SK-N-SH treated with all-trans-retinoic acid at 6 μM for 48 hours (cell line): ENCODE measurements at regions not wholly inside any gene's neighbourhood (a gene's known extent, or its start where the extent isn't known, plus 50 kb on each side); places are given as distances from the start of the nearest gene placed in this dataset.

Source experiments
- ATAC-seq: fragments of 200-7000 bp; cut with Tn5 transposase; 3 replicates; pipeline ENCODE4 v1.9.1; 2020; ENCODE audit warnings: mild to moderate bottlenecking, moderate library complexity
- ARNTL ChIP-seq: fragments of 450-650 bp; formaldehyde crosslinking; IDR thresholded peaks from 2 replicates; pipeline ENCODE4 v1.5.0; 2020; ENCODE audit warnings: low read depth, mild to moderate bottlenecking, moderate library complexity, borderline replicate concordance
- BACH2 ChIP-seq: fragments of 250-450 bp; sonication (Bioruptor Pico); IDR thresholded peaks from 2 replicates; pipeline ENCODE4 v1.9.0; 2021; ENCODE audit warnings: mild to moderate bottlenecking, borderline replicate concordance
- CSDC2 ChIP-seq: fragments of 250-450 bp; sonication (Bioruptor Pico); IDR thresholded peaks from 2 replicates; pipeline ENCODE4 v1.5.0; 2020; ENCODE audit warnings: mild to moderate bottlenecking, moderate library complexity
- ESRRG ChIP-seq: fragments of 250-450 bp; sonication (Bioruptor Pico); IDR thresholded peaks from 2 replicates; pipeline ENCODE4 v1.6.1; 2021; ENCODE audit warnings: mild to moderate bottlenecking
- GLIS3 ChIP-seq: fragments of 250-450 bp; sonication (Bioruptor Pico); IDR thresholded peaks from 2 replicates; pipeline ENCODE4 v1.5.0; 2020; ENCODE audit warnings: mild to moderate bottlenecking, moderate library complexity
- ISL1 ChIP-seq: fragments of 250-450 bp; sonication (Bioruptor Pico); IDR thresholded peaks from 2 replicates; pipeline ENCODE4 v2.1.2; 2022; ENCODE audit warnings: mild to moderate bottlenecking, moderate library complexity
- OSR1 ChIP-seq: fragments of 250-450 bp; sonication (Bioruptor Pico); IDR thresholded peaks from 2 replicates; pipeline ENCODE4 v1.8.0; 2022; ENCODE audit warnings: moderate library complexity, mild to moderate bottlenecking, inconsistent platforms
- PPARA ChIP-seq: fragments of 250-450 bp; sonication (Bioruptor Pico); IDR thresholded peaks from 2 replicates; pipeline ENCODE4 v1.5.0; 2020; ENCODE audit warnings: mild to moderate bottlenecking, borderline replicate concordance
- RARB ChIP-seq: fragments of 250-450 bp; sonication (Bioruptor Pico); IDR thresholded peaks from 2 replicates; pipeline ENCODE4 v1.8.0; 2021; ENCODE audit warnings: mild to moderate bottlenecking, moderate library complexity
- SNAI2 ChIP-seq: fragments of 250-450 bp; sonication (Bioruptor Pico); IDR thresholded peaks from 2 replicates; pipeline ENCODE4 v1.5.0; 2020; ENCODE audit warnings: mild to moderate bottlenecking, moderate library complexity
- TCF4 ChIP-seq: fragments of 250-450 bp; sonication (Bioruptor Pico); IDR thresholded peaks from 2 replicates; pipeline ENCODE4 v1.8.0; 2021; ENCODE audit warnings: mild to moderate bottlenecking, moderate library complexity, borderline replicate concordance
- TOX ChIP-seq: fragments of 250-450 bp; sonication (Bioruptor Pico); IDR thresholded peaks from 2 replicates; pipeline ENCODE4 v1.8.0; 2021; ENCODE audit warnings: mild to moderate bottlenecking, moderate library complexity, borderline replicate concordance
- TSHZ2 ChIP-seq: fragments of 250-450 bp; sonication (Bioruptor Pico); IDR thresholded peaks from 2 replicates; pipeline ENCODE4 v1.5.0; 2020; ENCODE audit warnings: mild to moderate bottlenecking, moderate library complexity
- ZC3H10 ChIP-seq: fragments of 250-450 bp; sonication (Bioruptor Pico); IDR thresholded peaks from 2 replicates; pipeline ENCODE4 v1.5.1; 2021; ENCODE audit warnings: mild to moderate bottlenecking, moderate library complexity
- ZFP3 ChIP-seq: fragments of 250-450 bp; sonication (Bioruptor Pico); IDR thresholded peaks from 2 replicates; pipeline ENCODE4 v1.5.0; 2020; ENCODE audit warnings: mild to moderate bottlenecking, moderate library complexity
- ZFP30 ChIP-seq: fragments of 450-650 bp; formaldehyde crosslinking; IDR thresholded peaks from 2 replicates; pipeline ENCODE4 v1.5.0; 2022; ENCODE audit warnings: mild to moderate bottlenecking, moderate library complexity
- ZNF565 ChIP-seq: fragments of 450-650 bp; formaldehyde crosslinking; conservative IDR thresholded peaks from 2 replicates; pipeline ENCODE4 v1.5.0; 2020; ENCODE audit warnings: low read depth, mild to moderate bottlenecking, moderate library complexity
- ZNF70 ChIP-seq: fragments of 450-650 bp; formaldehyde crosslinking; IDR thresholded peaks from 2 replicates; pipeline ENCODE4 v1.5.0; 2020; ENCODE audit warnings: mild to moderate bottlenecking, moderate library complexity
- ZNF8 ChIP-seq: fragments of 450-650 bp; formaldehyde crosslinking; IDR thresholded peaks from 2 replicates; pipeline ENCODE4 v1.5.0; 2020; ENCODE audit warnings: mild to moderate bottlenecking, moderate library complexity
- TF ChIP-seq, protein P1 (sequence below): fragments of 250-450 bp; sonication (Bioruptor Pico); IDR thresholded peaks from 2 replicates; pipeline ENCODE4 v1.5.1; 2021; ENCODE audit warnings: mild to moderate bottlenecking, moderate library complexity
- TF ChIP-seq, protein P2 (sequence below): fragments of 250-450 bp; sonication (Bioruptor Pico); IDR thresholded peaks from 2 replicates; pipeline ENCODE4 v1.8.0; 2021; ENCODE audit warnings: low read depth, mild to moderate bottlenecking, moderate library complexity, borderline replicate concordance
- TF ChIP-seq, protein P3 (sequence below): fragments of 250-450 bp; sonication (Bioruptor Pico); IDR thresholded peaks from 2 replicates; pipeline ENCODE4 v1.8.0; 2020; ENCODE audit warnings: mild to moderate bottlenecking, moderate library complexity, borderline replicate concordance

GRCh38 chr4:23028875-23029274, 336.1 kb downstream of the GBA3 start:
- no peak for ATAC-seq
- no peak for TF ChIP-seq ESRRG (CRISPR knock-in tag)
- no peak for TF ChIP-seq GLIS3 (CRISPR knock-in tag)
- no peak for TF ChIP-seq ZC3H10 (CRISPR knock-in tag)
- TF ChIP-seq, protein P1, sequence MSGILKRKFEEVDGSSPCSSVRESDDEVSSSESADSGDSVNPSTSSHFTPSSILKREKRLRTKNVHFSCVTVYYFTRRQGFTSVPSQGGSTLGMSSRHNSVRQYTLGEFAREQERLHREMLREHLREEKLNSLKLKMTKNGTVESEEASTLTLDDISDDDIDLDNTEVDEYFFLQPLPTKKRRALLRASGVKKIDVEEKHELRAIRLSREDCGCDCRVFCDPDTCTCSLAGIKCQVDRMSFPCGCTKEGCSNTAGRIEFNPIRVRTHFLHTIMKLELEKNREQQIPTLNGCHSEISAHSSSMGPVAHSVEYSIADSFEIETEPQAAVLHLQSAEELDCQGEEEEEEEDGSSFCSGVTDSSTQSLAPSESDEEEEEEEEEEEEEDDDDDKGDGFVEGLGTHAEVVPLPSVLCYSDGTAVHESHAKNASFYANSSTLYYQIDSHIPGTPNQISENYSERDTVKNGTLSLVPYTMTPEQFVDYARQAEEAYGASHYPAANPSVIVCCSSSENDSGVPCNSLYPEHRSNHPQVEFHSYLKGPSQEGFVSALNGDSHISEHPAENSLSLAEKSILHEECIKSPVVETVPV = no peak
- TF ChIP-seq BACH2 (CRISPR knock-in tag) = no peak
- no peak for TF ChIP-seq ISL1 (CRISPR knock-in tag)
- TF ChIP-seq CSDC2 = no peak
- TF ChIP-seq ZNF8 (CRISPR knock-in tag) = no peak
- no peak for TF ChIP-seq TOX
- TF ChIP-seq ZFP30 (CRISPR knock-in tag) = no peak
- TF ChIP-seq, protein P2, sequence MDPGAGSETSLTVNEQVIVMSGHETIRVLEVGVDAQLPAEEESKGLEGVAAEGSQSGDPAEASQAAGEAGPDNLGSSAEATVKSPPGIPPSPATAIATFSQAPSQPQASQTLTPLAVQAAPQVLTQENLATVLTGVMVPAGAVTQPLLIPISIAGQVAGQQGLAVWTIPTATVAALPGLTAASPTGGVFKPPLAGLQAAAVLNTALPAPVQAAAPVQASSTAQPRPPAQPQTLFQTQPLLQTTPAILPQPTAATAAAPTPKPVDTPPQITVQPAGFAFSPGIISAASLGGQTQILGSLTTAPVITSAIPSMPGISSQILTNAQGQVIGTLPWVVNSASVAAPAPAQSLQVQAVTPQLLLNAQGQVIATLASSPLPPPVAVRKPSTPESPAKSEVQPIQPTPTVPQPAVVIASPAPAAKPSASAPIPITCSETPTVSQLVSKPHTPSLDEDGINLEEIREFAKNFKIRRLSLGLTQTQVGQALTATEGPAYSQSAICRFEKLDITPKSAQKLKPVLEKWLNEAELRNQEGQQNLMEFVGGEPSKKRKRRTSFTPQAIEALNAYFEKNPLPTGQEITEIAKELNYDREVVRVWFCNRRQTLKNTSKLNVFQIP (CRISPR knock-in tag) = no peak

DNA sequence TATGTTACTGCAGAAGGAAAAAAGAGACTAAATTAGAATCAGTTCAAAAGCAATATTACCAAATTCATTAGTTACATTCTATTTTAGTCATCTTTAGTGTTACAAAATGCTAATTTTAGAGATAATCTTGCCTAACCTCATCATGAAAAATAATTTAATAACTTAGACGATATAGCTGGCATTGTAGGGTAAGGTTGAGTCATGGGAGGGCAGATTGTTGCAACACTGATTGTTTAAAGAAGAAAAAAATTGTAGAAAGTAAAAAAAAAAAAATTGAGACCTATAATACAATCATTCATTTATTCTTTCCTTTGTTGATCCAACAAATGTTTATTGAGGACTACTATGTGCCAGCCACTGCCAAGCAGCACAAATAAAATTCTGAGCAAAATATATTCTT, 330.9 kb downstream of the GBA3 start:
- ATAC-seq = no peak
- TF ChIP-seq, protein P1 = no peak
- TF ChIP-seq TCF4 (CRISPR knock-in tag) (no peak), TSHZ2 (CRISPR knock-in tag) (no peak), TOX (no peak), ZNF70 (CRISPR knock-in tag) (no peak), ZC3H10 (CRISPR knock-in tag) (no peak)

DNA sequence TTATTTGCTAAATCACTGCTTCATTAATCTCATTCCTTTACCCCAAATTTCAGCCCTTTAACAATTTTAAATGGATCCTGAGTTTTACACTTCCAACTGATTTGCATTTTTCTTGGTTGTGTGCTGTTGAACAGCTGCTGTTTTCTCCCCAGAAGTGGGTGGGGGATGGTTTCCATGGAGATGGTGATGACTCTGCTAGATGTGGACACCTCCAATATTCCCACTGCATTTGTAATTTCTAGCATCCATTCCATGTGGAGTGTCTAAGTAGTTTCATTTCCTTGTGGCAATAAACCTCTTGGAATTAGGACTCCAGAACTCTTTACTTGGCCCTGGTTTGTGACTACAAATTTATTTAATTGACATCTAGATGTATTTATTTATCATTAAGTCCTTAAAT, 330.4 kb downstream of the GBA3 start:
- no peak for ATAC-seq
- TF ChIP-seq ZNF70 (CRISPR knock-in tag) = no peak
- no peak for TF ChIP-seq PPARA (CRISPR knock-in tag)
- TF ChIP-seq ISL1 (CRISPR knock-in tag) = no peak
- TF ChIP-seq RARB (CRISPR knock-in tag) = no peak
- no peak for TF ChIP-seq TOX
- no peak for TF ChIP-seq SNAI2
- TF ChIP-seq TCF4 (CRISPR knock-in tag) = no peak
- TF ChIP-seq, protein P1 = no peak
- no peak for TF ChIP-seq ZNF8 (CRISPR knock-in tag)

DNA sequence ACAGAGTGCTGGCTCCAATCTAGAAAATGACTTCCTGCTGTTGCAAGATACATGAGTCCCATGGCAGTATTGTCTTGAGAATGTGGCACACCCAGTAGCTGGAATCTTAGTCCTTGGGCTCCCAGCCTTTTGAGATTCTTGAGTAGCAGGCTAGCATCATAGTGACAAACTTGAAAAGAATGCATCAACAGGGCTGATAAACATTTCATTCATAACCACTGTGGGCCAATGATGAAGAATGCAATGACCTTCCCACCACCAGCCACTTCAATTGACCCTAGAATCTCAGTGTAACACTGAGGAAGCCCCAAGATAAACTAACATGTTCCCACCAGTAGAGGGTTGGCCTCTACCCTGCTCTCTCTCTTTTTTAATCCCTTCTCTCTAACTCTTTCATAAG, 329.3 kb downstream of the GBA3 start:
- ATAC-seq = no peak
- no peak for TF ChIP-seq ZNF565
- no peak for TF ChIP-seq OSR1 (CRISPR knock-in tag)
- no peak for TF ChIP-seq ZFP3
- TF ChIP-seq RARB (CRISPR knock-in tag) = no peak
- TF ChIP-seq PPARA (CRISPR knock-in tag) = no peak
- TF ChIP-seq ISL1 (CRISPR knock-in tag) = no peak
- TF ChIP-seq GLIS3 (CRISPR knock-in tag) = no peak
- TF ChIP-seq TOX = no peak
- TF ChIP-seq BACH2 (CRISPR knock-in tag) = no peak
- no peak for TF ChIP-seq SNAI2
- TF ChIP-seq, protein P1 = no peak
- TF ChIP-seq CSDC2 = no peak
- TF ChIP-seq, protein P3, sequence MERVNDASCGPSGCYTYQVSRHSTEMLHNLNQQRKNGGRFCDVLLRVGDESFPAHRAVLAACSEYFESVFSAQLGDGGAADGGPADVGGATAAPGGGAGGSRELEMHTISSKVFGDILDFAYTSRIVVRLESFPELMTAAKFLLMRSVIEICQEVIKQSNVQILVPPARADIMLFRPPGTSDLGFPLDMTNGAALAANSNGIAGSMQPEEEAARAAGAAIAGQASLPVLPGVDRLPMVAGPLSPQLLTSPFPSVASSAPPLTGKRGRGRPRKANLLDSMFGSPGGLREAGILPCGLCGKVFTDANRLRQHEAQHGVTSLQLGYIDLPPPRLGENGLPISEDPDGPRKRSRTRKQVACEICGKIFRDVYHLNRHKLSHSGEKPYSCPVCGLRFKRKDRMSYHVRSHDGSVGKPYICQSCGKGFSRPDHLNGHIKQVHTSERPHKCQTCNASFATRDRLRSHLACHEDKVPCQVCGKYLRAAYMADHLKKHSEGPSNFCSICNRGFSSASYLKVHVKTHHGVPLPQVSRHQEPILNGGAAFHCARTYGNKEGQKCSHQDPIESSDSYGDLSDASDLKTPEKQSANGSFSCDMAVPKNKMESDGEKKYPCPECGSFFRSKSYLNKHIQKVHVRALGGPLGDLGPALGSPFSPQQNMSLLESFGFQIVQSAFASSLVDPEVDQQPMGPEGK (CRISPR knock-in tag) = no peak
- TF ChIP-seq ARNTL (CRISPR knock-in tag) = no peak
